KOPT-K1 (cell line): ENCODE measurements at regions not wholly inside any gene's neighbourhood (a gene's known extent, or its start where the extent isn't known, plus 50 kb on each side); places are given as distances from the start of the nearest gene placed in this dataset.

Source experiments
- H3K27ac ChIP-seq: fragments of 200-600 bp; sonication (generic); 2 replicates; pipeline ENCODE4 v1.5.1; 2016; ENCODE audit warnings: antibody characterized with exemption, mild to moderate bottlenecking, low read depth, low read length; ENCODE audit not compliant: poor library complexity, severe bottlenecking
- H3K36me3 ChIP-seq: fragments of 200-600 bp; sonication (generic); 2 replicates; pipeline ENCODE4 v1.5.1; 2017; ENCODE audit warnings: antibody characterized with exemption, mild to moderate bottlenecking, low read length, moderate library complexity; ENCODE audit not compliant: insufficient read depth
- H3K9me3 ChIP-seq: fragments of 200-600 bp; sonication (generic); 2 replicates; pipeline ENCODE4 v1.5.1; 2017; ENCODE audit warnings: antibody characterized with exemption, low read length, mild to moderate bottlenecking; ENCODE audit not compliant: insufficient read depth, poor library complexity, severe bottlenecking

DNA sequence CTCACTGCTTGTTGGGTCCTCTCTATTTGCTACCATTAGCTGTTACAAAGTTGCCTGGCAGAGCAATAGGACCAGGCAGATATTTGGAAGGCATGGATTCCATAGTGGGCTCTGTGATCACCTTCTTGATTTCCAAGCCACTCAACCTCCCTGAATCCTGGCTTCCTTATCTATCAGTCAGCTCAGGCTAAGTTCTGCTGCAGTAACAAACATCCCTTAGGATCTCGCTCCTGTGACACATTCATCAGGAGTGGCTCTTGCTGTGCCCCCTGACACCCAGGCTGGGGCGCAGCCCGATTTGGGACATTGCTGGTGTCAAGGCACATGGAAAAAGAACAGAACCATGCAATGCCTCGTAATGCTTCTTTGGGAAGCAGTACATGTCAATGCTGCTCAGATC lies 503.9 kb downstream of the TBC1D22A start:
- no peaks in the 10 kb centered on the region for H3K36me3 ChIP-seq
- H3K27ac ChIP-seq, result no peak overlapping the region
- peaks cover 4% of the 10 kb centered on the region for H3K9me3 ChIP-seq

GRCh38 chr22:47260551-47260950 lies 498.1 kb downstream of the TBC1D22A start:
- Histone ChIP-seq H3K27ac (no peak overlapping the region), H3K9me3 (no peaks in the 10 kb centered on the region), H3K36me3 (no peaks in the 10 kb centered on the region)

DNA sequence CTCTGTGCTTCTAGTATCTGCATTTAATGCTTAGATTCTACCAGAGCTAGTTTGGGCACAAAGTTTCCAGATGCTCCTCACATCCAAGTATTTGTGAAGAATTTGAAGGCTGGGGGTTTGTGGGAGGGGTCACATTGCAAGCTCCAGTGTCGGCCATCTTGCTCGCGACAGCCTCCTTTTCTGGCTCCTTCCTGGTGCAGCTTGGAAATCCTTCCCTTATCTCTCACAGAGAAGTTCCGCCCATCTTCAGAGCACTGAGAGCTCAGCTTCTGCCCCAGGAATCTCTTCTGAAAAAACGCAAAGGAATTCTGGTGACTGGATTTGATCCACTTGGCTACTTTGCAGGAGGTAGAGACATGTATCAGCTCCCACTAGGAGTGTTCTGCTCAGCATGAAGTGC lies 497.5 kb downstream of the TBC1D22A start:
- H3K36me3 ChIP-seq, result no peaks in the 10 kb centered on the region
- H3K9me3 ChIP-seq, result no peaks in the 10 kb centered on the region
- no peak overlapping the region for H3K27ac ChIP-seq

DNA sequence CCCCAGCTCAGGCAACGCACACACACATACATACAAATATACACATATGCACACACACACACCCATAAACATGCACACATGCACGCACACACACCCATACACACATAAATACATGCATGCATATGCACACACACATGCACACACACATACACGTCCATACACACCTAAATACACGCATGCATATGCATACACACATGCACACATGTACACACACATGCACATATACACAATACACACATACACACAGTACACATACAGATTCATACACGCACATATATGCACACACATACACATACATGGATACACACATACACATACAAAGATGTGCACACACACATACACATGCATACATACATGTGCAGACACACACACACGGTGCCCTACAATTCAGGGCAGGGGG lies 496.6 kb downstream of the TBC1D22A start:
- no peaks in the 10 kb centered on the region for H3K9me3 ChIP-seq

GRCh38 chr22:47257976-47258375 lies 495.5 kb downstream of the TBC1D22A start:
- Histone ChIP-seq H3K27ac (no peak overlapping the region), H3K36me3 (no peaks in the 10 kb centered on the region), H3K9me3 (peaks cover 7% of the 10 kb centered on the region)

More for the DNA sequence above, 496.6 kb downstream of the TBC1D22A start:
- no peak overlapping the region for H3K27ac ChIP-seq
- H3K36me3 ChIP-seq, result no peaks in the 10 kb centered on the region

GRCh38 chr22:47257566-47257965 lies 495.1 kb downstream of the TBC1D22A start:
- Histone ChIP-seq H3K27ac (no peak overlapping the region), H3K36me3 (no peaks in the 10 kb centered on the region), H3K9me3 (peaks cover 7% of the 10 kb centered on the region)

- Histone ChIP-seq H3K9me3 (peaks cover 7% of the 10 kb centered on the region), H3K36me3 (no peaks in the 10 kb centered on the region), H3K27ac (no peak overlapping the region)
Observed at GRCh38 chr22:47251911-47252310, 489.5 kb downstream of the TBC1D22A start.

DNA sequence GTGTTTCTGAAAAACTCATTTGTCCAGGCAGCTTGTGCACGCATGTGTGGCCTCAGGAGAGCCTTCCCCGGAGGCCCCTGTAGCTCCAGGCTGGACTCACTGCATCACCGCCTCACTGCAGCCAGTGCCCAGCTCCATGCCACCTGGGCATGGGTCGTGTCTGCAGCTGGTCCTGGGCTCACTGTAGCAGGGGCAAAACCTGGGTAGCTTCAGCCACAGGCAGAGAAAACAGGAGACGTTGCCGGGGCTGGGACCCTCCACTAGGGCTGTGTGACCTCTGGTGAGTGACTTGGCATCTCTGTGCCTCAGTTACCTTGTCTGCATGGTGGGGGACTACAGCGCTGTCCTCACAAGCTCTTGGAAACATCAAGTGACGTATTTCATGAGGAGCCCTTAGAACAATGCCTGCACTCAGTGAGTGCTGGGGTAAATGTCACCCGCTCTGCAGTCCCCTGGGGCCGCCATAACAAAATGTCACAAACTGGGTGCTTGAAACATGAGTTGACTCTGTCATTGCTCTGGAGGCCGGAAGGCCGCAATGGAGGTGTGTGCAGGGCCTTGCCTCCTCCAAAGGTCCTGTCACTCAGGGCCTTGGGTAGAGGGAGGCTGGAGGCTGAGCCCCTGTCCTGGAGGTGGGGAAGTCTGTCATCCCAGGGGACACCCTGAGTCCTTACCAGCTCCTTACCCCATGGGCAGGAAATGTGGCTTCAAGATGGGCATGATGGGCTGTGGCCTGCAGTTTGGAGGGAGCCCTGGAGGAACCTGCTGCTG lies 488.7 kb downstream of the TBC1D22A start:
- Histone ChIP-seq H3K9me3 (peaks cover 7% of the 10 kb centered on the region), H3K36me3 (no peaks in the 10 kb centered on the region), H3K27ac (no peak overlapping the region)

- Histone ChIP-seq H3K36me3 (no peaks in the 10 kb centered on the region), H3K27ac (no peak overlapping the region), H3K9me3 (peaks cover 7% of the 10 kb centered on the region)
Observed at GRCh38 chr22:47249370-47249928, 487.0 kb downstream of the TBC1D22A start.

GRCh38 chr22:47248925-47249324 lies 486.5 kb downstream of the TBC1D22A start:
- Histone ChIP-seq H3K9me3 (peaks cover 12% of the 10 kb centered on the region), H3K27ac (no peak overlapping the region), H3K36me3 (no peaks in the 10 kb centered on the region)

GRCh38 chr22:47247579-47248240 lies 485.3 kb downstream of the TBC1D22A start:
- H3K27ac ChIP-seq, result no peak overlapping the region
- H3K36me3 ChIP-seq, result no peaks in the 10 kb centered on the region
- peaks cover 14% of the 10 kb centered on the region for H3K9me3 ChIP-seq

DNA sequence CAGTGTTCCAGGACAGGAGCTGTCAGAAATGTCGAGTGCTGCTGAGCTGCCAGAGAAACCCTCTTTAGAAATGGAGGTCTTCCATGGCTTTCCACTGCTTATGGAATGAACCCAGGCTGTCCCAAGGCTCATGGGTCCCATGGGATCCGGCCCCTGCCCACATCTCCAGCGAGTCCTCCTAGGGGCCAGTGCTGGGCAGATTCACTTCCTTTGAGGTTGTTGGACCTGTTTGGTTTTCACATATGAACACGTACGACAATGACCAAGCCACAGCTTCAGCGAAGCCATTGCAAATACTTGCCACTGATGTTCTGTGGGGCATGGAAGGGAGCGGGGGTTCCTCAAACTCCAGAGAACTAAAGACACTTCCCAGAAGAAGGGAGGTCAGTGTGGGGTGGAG lies 483.3 kb downstream of the TBC1D22A start:
- H3K9me3 ChIP-seq, result peaks cover 15% of the 10 kb centered on the region
- no peaks in the 10 kb centered on the region for H3K36me3 ChIP-seq
- H3K27ac ChIP-seq, result no peak overlapping the region

- no peaks in the 10 kb centered on the region for H3K36me3 ChIP-seq
- peaks cover 15% of the 10 kb centered on the region for H3K9me3 ChIP-seq
- H3K27ac ChIP-seq, result no peak overlapping the region
Observed at GRCh38 chr22:47245286-47245685, 482.8 kb downstream of the TBC1D22A start.

DNA sequence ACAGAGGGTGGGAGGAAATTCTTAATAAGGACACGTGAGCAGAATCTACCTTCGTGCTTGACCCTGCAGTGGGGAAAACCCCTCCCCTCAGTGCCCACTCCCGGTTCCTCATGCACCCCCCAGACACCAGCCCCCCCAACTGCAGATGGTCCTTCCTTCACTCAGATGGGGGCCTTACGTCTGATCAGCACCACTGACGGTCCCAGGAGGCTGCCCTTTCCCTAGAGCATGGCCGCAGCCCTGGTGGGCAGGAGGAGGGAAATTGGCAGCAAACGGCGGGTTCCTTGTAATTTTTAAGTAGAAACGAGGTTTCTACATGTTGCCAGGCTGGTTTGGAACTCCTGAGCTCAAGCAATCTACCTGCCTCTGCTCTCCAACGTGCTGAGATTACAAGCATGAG lies 477.7 kb downstream of the TBC1D22A start:
- Histone ChIP-seq H3K36me3 (no peaks in the 10 kb centered on the region), H3K27ac (no peak overlapping the region), H3K9me3 (peaks cover 15% of the 10 kb centered on the region)

- H3K36me3 ChIP-seq, result no peaks in the 10 kb centered on the region
- H3K27ac ChIP-seq, result no peak overlapping the region
- H3K9me3 ChIP-seq, result peaks cover 15% of the 10 kb centered on the region
Observed at GRCh38 chr22:47239474-47239860, 477.0 kb downstream of the TBC1D22A start.
